HG03159 (cell line): ENCODE measurements at regions not wholly inside any gene's neighbourhood (a gene's known extent, or its start where the extent isn't known, plus 50 kb on each side); places are given as distances from the start of the nearest gene placed in this dataset.
A peak's percentile ranks its signal among the peaks of the same experiment; 100 is the strongest.

Experiments
- ATAC-seq: cut with Tn5 transposase; IDR thresholded peaks from one replicate; pipeline ENCODE4 v1.9.1; 2021; ENCODE audit warnings: mild to moderate bottlenecking, moderate library complexity; ENCODE audit not compliant: unreplicated experiment

DNA sequence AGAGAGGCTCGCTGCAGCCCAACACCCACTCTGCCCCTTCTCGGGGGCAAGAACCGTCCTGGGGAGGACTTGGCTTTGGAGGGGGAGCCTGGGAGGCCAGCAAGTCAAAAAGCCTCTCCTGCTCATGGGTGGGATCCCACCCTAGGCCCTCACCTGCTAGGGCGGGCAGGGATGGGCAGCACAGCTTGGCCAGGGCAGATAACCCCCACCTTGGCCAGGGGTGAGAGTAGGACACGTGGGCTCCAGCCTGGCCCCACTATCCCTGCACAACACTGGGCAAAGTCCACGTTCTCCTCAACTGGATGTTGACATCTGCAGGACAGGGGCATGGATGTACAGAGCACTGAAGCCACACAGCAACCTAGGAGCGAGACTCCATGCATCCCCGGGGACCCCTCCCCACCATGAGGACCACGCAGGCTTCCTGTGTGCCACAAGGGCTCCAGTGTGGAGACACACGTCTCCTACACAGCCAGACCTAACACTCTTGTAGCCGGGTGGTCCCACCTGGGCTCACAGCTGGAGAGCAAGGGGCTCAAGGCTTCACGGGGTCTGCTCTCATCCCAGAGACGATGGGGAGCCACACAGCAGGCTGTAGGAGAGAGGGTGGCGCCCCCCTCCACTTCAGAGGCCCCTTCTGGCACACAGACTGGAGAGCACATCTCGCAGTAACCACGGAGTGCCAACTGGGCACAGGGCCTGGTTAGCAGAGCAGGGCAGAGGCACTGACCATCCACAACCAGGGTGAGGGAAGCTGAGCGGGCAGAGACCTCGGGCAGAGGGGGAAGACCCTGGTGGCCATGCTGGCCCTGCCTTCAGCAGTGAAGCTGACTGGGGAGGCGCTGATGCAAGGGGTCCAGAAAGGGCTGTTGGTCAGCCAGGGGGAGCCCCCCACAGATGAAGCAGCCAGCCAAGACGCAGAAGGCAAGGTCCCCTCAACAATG is 171.1 kb downstream of the CRYBB2 start:
- ATAC-seq = no peak

DNA sequence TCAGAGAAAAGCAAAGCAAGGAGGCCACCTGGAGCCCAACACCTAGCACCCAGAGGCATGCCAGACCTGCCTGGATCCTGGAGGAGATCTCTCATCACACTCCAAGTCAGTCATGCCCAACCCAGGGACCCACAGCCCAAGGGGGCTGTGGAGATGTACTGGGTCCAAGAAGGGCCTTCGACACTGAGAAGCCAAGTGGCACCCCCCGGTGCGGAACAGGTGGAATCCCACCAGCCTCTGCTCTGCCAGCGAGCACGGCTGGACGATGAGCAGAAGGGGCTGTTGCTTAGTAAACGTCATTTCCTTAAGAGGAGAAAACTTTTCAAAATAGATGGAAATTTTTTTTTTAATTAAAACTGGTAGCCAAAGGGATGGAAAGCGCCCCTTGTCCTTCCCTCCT is 171.9 kb upstream of the GRK3 start:
- no peak for ATAC-seq

DNA sequence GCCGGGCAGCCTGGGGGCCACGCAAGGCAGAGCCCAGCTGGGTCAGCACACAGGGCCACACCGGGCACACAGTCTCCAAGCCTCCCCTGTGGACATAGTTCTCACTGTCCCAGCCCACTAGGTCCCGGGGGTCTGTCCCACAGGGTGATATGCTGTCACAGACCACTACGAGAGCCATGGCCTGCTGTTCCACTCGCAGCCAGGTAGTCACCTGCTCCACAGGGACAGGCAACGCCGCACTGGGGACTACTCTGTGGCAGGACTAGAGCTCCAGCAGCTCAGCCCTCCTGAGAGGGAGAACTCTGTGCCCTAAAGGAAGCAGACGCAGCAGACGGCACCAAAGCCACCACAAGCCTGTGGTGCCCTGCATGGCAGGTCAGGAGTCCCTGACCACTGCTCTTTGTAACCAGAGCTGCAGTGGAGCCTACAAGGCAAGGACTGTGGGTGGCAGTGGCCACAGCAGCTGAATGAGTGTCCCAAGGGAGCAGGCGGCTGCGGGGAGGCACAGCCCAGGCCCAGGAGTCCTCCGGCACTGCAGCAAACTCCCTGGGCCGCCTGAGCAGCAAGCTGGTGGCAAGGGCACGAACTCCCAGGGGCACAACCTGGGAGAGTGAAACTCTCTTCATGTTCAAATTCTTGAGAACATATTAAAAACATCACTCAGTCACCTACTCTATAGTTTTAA is 171.2 kb upstream of the GRK3 start:
- no peak for ATAC-seq

DNA sequence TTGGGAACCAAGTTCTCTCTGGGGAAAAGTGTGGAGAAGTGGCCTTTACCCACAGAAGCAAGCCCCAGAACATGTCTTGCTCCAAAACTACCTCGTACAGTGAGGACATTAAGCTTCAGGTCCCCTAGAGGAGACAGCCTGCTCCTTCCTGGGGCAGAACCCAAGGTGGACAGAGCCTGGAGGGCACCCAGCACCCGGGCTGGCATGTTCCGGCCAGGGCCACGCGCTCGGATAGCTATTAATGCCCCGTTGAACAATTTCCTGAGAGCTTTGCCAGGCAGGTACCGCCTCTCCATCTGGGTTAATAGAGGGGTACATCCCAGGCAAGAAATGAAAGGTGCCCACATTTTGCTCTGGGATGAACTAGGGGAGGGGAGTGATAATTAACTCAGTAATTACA is 169.0 kb upstream of the GRK3 start:
- ATAC-seq = no peak

DNA sequence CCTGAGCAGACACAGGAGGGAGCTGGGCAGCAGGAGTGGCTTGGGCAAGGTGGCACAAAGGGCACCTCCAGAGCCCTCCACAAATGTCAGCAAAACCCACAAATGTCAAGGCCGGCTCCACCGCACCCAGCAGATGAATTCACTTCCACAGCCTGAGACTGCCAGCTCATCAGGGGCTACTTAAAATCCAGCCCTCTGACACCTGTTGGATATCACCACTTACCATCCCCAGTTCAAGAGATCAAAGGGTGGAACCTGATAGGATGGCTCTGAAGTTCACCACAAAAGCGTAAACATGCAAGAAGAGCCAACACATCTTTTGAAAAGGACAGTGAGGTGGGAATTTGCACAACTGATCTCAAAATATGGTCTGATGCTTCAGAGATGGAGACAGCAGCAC is 168.6 kb upstream of the GRK3 start:
- ATAC-seq = no peak

DNA sequence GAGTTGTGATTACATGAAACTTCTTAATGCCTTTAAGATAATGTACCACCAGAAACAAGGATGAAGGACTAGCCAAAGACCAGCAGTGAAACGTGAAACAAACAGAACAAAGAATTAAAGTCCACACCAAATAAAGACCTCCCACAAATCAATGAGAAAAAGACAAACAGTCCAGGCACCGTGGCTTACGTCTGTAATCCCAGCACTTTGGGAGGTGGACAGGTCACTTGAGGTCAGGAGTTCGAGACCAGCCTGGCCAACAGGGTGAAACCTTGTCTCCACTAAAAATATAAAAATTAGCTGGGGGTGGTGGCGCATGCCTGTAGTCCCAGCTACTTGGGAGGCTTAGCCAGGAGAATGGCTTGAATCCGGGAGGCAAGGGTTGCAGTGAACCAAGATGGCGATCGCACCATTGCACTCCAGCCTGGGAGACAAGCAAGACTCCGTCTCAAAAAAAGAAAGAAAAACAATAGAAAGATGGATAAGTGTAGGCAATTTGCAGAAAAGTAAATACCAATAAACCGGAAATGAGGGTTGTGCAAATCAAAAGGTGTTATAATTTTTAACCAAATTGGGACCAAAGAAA is 167.8 kb upstream of the GRK3 start:
- ATAC-seq = no peak

DNA sequence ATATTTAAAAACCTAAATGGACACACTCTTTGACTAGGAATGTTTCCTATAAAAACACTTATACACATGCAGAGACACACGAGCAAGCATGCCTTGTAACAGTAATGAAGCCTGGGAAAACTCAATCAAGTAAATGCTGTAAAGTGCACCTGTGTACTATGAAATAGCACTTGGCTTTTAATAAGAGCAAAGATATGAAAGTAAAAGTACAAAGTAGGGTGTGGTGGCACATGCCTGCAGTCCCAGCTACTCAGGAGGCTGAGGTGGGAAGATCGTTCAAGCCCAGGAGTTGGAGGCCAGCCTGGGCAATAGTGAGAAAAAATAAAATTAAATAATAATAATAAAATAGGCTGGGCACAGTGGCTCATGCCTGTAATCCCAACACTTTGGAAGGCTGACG is 166.9 kb upstream of the GRK3 start:
- ATAC-seq = no peak

DNA sequence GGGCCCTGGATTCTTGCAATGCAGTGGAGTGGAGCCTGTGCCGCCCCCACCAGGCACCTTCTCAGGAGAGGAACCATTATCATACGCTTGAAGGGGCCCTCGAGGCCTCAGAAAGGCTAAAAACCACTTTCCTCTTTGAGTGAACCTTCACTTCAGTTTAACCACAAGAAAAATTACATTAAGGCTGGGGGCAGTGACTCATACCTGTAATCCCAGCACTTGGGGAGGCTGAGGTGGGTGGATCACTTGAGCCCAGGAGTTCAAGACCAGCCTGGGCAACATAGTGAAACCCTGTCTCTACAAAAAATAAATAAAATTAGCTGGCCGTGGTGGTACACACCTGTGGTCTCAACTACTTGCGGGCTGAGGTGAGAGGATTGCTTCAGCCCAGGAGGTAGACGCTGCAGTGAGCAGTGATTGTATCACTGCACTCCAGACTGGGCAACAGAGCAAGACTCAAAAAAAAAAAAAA is 165.8 kb upstream of the GRK3 start:
- ATAC-seq = peak; percentile 63

DNA sequence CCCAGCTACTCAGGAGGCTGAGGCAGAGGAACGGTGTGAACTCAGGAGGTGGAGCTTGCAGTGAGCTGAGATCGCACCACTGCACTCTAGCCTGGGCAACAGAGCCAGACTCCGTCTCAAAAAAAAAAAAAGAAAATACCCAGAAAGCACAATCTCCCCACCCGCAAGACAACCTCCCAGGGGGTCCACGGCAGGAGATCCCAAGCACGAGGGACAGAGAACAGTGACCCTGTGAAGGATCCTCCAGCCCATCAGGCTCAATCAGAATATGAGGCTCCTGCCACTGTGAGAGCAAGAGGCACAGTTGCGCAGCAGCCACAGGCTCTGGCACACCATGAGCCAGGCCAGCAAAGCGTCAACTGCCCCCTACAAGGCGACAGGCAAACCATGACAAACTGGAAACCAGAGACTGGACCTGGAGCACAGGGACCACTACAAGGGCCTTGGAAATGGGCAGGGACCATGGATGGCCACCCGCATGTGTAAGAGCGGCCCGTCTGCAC is 164.8 kb upstream of the GRK3 start:
- no peak for ATAC-seq

DNA sequence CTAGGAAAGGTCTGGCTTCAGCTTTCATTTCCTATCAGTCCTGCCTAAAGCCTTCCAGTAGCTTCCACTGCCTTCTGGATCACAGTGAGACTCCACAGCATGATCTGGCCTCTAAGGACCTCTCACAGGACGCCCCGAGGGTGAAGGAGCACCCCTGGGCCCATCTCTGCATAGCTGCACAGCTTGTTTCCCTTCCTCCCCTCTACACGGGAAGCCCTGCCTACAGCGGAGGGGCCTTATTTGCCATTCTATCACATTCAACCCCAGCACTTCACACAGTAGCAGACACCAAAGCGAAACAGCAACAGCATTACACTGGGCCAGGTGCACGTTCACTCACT is 162.3 kb upstream of the GRK3 start:
- no peak for ATAC-seq

DNA sequence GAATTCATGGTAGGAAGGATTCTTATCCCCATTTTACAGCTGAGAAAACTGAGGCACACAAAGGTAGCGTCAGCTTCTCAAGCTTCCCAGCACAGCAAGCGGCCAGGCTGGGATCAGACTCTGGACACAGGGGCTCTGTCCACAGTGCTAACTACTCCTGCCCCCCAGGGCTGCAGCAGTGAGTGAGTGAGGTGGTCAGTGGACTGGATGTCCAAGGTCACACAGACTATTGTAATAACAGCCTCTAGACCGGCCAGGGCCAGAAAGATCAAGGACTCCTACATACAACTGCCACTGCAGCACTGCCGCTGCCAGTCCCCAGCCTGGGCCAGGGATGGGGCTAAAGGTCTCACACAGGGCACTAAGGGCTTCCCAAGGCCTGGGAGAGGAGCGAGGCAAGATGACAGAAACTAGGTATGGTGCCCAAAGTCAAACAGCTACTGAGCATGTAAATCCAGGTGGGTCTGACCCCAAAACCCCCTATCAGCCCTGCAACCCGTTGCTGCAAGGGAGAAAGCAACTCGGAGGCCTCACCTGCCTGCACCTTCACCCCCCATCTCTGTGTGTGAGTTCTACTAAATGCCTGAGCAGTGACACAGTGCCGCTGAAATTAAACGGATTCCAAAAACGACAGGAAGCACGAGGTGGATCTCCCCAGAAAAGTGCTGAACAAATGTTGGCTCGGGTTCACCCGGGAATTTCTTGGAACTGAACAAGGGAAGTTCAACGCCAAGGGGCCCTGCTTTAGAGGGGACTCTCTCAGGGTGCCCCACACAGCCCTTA is 161.8 kb upstream of the GRK3 start:
- no peak for ATAC-seq

DNA sequence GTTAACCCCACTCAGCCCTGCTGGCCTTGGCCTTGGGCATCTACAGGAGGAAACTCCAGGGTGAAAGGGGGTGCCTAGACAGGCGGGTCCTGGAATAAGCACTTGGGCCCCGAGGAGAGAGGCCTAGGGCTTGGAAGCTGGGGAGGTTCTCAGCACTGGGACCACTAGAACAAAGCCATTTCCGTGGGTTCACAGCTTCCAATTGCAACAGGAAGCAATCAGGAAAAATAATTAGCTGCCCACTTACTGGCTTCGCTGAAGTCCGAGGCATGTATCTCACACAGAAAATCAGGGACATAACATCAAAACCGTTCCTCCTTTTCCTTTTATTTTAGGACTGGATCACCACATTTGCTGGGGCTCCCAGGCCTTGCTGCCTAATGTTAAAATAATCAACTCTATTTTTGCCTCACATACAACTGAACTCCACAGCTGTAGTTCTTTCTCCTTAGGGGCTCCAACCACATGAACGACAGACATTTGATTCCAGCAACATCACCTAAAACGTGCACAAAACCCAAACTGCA is 161.1 kb upstream of the GRK3 start:
- no peak for ATAC-seq

DNA sequence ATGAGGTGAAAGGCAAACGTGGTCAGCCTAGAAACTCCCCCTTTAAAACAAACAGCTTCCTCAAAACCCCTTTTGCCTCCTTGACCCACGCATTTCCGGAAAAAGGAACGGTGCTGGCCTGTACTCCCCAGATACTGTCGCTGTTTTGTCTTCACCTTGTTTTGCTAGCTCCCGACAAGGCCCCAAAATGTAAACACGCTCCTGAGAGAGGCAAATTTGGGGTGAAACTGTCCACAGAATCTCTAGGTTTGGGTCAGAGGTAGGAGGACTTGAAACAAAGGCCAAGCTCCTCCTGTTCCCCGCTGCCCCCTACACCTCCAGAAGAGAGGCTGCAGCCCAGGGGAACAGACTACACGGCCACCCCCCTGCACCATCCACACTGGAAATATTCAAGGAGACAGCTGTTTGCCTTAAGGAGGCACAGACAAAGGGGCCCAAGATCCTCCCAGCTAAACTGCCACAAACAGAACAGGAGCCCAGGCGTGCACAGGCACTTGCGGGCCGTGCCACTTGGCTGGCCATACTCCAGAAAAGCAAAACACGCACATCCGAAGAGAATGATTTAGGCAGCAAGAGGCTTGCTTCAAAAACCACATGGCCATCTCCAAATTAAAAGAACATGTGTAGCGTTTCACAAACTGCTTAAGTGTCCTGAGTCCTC is 160.5 kb upstream of the GRK3 start:
- ATAC-seq = no peak

DNA sequence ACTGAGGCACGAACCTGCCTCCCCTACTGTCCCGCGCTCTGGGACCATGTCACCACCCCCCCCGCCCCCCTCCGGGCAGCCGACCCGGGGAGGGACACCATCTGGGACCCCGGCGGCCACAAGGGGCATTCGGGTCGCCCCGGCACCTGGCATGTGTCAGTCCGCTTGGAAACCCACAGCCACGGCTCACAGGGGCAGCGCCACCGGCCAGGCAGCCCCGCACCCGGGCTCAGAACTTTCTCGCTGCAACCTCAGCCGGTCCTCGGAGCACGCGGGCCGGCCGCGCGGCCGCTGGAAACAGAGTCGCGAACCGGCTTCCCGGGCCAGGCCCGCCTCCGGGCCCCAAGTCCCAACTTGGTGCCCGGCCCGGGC is 159.9 kb upstream of the GRK3 start:
- no peak for ATAC-seq

DNA sequence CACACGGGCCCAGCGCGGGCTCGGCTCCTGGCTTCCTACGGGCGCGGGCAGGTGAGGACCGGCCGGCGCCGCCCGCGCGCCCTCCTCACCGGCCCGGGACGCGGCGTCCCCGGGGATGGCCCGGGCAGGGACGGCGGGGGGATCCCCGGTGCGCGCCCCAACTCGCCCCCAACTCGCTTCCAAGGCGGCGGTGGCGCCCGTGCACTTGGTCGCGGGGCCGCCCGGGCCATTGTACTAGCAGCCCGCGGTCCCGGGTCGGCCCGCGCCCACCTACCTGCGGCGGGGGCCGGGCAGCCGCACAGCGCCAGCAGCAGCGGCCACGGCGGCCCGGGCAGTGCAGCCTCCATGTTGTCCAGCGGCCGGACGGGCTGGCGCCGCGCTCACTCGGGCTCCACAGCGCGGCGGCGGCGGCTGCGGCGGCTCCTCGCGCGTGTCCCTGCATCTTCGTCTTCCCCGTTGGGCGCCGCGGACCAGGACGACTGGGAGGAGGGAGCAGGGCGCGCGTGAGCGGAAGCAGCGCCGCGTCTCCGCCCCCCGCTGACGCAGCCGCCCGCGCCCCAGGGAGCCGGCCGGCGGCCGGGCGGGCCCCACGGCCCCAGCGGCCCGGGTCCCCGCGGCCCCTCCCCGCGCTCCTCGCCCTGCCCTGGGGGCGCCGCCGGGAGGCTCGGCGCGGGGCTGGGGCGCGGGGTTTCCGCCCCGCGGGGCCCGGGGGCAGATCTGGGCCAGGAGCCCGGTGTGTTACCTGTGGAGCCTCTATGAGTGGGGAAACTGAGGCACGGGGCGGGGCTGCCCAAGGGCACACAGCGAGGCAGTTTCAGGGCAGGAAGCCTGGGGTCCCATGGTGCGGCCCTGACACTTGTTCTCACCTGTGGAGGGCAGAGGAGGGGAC is 159.3 kb upstream of the GRK3 start:
- ATAC-seq = no peak

DNA sequence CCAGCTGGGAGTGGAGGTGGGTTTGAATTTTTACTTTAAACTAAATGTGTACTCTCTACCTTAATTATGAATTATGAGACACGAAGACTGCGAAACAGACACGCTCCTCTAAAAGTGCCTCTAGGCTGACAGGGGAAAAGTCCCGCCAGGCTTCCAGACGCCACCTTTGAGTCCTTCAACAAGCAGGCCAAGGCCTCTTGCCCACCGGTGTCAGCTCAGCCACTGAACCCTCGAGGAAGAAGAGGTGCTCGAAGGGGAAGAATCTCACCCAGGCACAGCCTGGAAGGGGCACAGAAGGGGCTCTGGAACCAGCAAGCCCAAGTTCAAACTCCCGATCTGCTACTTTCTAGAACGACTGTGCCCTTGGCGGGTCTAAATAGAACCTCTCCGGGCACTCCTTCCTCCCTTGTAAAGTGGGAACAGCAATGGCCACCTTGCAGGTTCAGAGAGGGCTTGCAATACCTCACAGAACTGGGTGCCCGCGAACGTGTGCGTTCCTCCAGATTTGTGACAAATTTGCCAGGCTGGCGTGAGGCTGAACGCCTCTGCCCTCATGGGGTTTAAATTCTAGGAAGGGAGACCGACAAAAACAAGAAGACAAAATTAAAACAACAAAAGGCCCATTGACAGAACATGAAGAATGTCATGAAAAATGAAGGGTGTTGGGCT is 158.5 kb upstream of the GRK3 start:
- no peak for ATAC-seq

DNA sequence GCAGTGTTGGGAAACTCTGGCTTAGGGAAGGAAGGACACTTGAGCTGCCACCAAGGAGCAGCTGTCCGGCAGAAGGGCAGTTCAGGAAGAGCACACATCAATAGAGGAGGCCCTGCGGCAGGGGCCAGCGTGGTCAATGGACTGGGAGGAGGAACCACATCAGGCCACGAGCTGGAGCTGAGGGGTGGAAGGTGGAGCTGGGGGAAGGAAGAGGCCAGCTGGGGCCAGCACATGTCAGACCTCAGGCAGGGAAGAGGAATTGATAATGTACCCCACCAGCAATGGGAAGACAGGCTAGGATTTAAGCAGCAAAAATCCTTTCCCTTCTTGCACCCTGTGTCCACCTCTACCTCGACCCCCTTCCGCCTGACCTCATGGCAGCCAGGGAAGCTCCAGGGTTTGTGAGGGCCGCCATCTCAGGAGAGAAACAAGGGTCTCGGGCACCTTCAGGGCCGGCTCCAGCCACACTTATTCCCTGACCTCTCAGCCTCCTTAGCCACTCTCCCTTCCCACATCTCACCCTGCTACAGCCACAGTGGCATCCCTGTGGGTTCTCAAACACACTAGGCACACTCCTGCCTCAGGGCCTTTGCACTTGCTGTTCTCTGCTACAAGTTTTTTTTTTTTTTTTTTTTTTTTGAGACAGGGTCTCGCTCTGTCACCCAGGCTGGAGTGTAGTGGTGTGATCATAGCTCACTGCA is 157.8 kb upstream of the GRK3 start:
- ATAC-seq = no peak

DNA sequence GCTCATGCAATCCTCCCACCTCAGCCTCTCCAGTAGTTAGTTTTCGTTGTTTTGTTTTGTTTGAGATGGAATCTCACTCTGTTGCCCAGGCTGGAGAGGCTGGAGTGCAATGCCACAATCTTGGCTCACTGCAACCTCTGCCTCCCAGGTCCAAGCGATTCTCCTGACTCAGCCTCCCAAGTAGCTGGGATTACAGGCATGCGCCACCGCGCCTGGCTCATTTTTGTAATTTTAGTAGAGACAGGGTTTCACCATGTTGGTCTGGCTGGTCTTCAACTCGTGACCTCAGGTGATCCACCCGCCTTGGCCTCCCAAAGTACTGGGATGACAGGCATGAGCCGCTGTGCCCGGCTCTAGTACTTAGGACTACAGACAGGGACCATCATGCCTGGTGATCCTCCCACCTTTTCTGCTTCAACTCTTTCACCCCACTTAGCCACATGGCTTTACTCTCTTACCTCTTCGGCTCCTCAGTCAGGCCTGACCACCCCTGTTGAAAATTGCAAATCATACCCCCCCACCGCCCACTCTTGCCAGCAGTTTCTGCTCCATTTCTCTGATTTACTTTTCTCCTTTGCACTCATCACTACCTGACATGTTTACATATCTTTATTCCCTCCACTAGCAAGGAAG is 157.1 kb upstream of the GRK3 start:
- ATAC-seq = no peak
